ENCODE measurements at regions not wholly inside any gene's neighbourhood (a gene's known extent, or its start where the extent isn't known, plus 50 kb on each side); places are given as distances from the start of the nearest gene placed in this dataset.

DNA sequence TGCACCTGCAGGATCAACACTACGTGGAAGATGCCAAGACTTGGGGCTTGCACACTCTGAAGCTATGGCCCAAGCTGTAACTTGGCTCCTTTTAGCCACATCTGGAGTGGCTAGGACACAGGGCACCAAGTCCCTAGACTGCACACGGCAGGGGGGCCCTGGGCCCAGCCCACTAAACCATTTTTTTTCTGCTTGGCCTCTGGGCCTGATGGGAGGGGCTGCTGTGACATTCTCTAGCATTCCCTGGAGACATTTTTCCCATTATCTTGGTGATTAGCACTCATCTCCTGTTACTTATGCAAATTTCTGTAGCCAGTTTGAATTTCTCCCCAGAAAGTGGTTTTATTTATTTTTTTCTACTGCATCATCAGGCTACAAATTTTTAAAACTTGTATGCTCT lies 1080.7 kb downstream of the LRFN5 start:
- ATAC-seq (no peak), DNase-seq (ENCODE audit: low spot score) (no peak), FAIRE-seq (no peak)
- Histone ChIP-seq H3K36me3 (replicated peaks in 1 of 2; ENCODE audit: control insufficient read depth in 1 of 2, insufficient read depth in 2 of 2, low read length in 2 of 2) (no peaks in the 10 kb centered on the region), H2AFZ (ENCODE audit: low read length) (no peak overlapping the region), H3K4me3 (replicated peaks in 1 of 3; ENCODE audit: insufficient read depth in 1 of 3, low read depth in 2 of 3, low read length in 3 of 3) (no peak overlapping the region), H3K9ac (ENCODE audit: insufficient read depth, low read depth, low read length) (no peak overlapping the region), H3K4me2 (ENCODE audit: low read depth, low read length) (no peak overlapping the region), H3K27ac (ENCODE audit: extremely low read length, insufficient read depth, low read length) (no peak overlapping the region), H3K4me1 (ENCODE audit: insufficient read depth, low read length) (no peaks in the 10 kb centered on the region), H4K20me1 (ENCODE audit: insufficient read depth, low read length) (no peaks in the 10 kb centered on the region), H3K27me3 (ENCODE audit: control insufficient read depth in 1 of 2, insufficient read depth in 2 of 2, low read length in 2 of 2) (no peaks in the 10 kb centered on the region), H3K9me3 (ENCODE audit: low read length) (peaks cover 88% of the 10 kb centered on the region), H3K79me2 (ENCODE audit: insufficient read depth, low read length) (no peaks in the 10 kb centered on the region)
- CTCF ChIA-PET (ENCODE audit: low intra/inter-chr PET ratio, low total read pairs) = no interaction called here
- POLR2A ChIA-PET = no interaction called here
- no TSS peak for BruUV-seq (replicated peaks)
- in situ Hi-C loops (cut with HindIII; ENCODE audit: extremely low pct_ligation_motif_present, low pct_unique_long_range_greater_than_20kb) = no loop called here
- intact Hi-C loops (cut with micrococcal nuclease; ENCODE audit: unreplicated experiment) = no loop called here
- WGBS (ENCODE audit: low lambda C conversion rate) = 0% methylated on average over 2 of the region's 2 CpGs
- TF ChIP-seq, protein P1, sequence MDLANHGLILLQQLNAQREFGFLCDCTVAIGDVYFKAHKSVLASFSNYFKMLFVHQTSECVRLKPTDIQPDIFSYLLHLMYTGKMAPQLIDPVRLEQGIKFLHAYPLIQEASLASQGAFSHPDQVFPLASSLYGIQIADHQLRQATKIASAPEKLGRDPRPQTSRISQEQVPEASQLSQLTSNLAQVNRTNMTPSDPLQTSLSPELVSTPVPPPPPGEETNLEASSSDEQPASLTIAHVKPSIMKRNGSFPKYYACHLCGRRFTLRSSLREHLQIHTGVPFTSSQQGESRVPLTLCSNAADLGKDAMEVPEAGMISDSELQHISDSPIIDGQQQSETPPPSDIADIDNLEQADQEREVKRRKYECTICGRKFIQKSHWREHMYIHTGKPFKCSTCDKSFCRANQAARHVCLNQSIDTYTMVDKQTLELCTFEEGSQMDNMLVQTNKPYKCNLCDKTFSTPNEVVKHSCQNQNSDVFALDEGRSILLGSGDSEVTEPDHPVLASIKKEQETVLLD (CRISPR knock-in tag; IDR thresholded peaks at IDR 0.05; ENCODE audit: low read depth) = no peak
- no peak for TF ChIP-seq FOXJ3 (CRISPR knock-in tag; IDR thresholded peaks at IDR 0.05; ENCODE audit: borderline replicate concordance)
- no peak for TF ChIP-seq BRD4 (CRISPR knock-in tag; IDR thresholded peaks at IDR 0.05)

DNA sequence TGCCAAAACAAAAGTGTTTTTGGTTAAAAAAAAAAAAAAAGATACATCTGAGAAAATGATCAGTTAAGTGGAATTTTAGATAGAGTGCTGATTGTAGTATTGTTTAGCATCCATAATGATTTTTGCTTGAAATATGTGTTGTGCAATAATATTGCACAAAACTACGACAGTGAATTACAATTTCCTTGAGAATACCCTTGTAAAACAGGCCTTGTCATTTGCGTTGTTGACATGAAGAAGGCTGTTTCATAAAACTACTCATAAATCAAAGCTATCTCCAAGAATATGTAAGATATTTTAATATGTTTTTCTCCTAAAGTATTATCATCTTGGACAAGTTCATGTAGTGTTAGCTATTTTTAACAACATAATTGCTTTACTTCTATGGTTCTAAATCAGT lies 1077.0 kb downstream of the LRFN5 start:
- Histone ChIP-seq H3K4me1 (ENCODE audit: insufficient read depth, low read length) (no peaks in the 10 kb centered on the region), H3K36me3 (replicated peaks in 1 of 2; ENCODE audit: control insufficient read depth in 1 of 2, insufficient read depth in 2 of 2, low read length in 2 of 2) (no peaks in the 10 kb centered on the region), H2AFZ (ENCODE audit: low read length) (no peak overlapping the region), H3K4me3 (replicated peaks in 1 of 3; ENCODE audit: insufficient read depth in 1 of 3, low read depth in 2 of 3, low read length in 3 of 3) (no peak overlapping the region), H4K20me1 (ENCODE audit: insufficient read depth, low read length) (no peaks in the 10 kb centered on the region), H3K9ac (ENCODE audit: insufficient read depth, low read depth, low read length) (no peak overlapping the region), H3K27ac (ENCODE audit: extremely low read length, insufficient read depth, low read length) (no peak overlapping the region), H3K27me3 (ENCODE audit: control insufficient read depth in 1 of 2, insufficient read depth in 2 of 2, low read length in 2 of 2) (no peaks in the 10 kb centered on the region), H3K9me3 (ENCODE audit: low read length) (peaks cover 90% of the 10 kb centered on the region), H3K4me2 (ENCODE audit: low read depth, low read length) (no peak overlapping the region), H3K79me2 (ENCODE audit: insufficient read depth, low read length) (no peaks in the 10 kb centered on the region)
- POLR2A ChIA-PET = no interaction called here
- CTCF ChIA-PET (ENCODE audit: low intra/inter-chr PET ratio, low total read pairs) = no interaction called here
- no peak for TF ChIP-seq NRL (CRISPR knock-in tag; IDR thresholded peaks at IDR 0.05; ENCODE audit: borderline replicate concordance)
- TF ChIP-seq CEBPB (IDR thresholded peaks at IDR 0.05; ENCODE audit: borderline replicate concordance, low read depth, low read length) = peak; percentile 81
- in situ Hi-C loops (cut with HindIII; ENCODE audit: extremely low pct_ligation_motif_present, low pct_unique_long_range_greater_than_20kb) = no loop called here
- ATAC-seq (no peak), FAIRE-seq (no peak), DNase-seq (ENCODE audit: low spot score) (no peak)
- no TSS peak for BruUV-seq (replicated peaks)
- WGBS (ENCODE audit: low lambda C conversion rate) = 9% methylated on average over 2 of the region's 2 CpGs
- intact Hi-C loops (cut with micrococcal nuclease; ENCODE audit: unreplicated experiment) = no loop called here
